ENCODE measurements at regions not wholly inside any gene's neighbourhood (a gene's known extent, or its start where the extent isn't known, plus 50 kb on each side); places are given as distances from the start of the nearest gene placed in this dataset.

DNA sequence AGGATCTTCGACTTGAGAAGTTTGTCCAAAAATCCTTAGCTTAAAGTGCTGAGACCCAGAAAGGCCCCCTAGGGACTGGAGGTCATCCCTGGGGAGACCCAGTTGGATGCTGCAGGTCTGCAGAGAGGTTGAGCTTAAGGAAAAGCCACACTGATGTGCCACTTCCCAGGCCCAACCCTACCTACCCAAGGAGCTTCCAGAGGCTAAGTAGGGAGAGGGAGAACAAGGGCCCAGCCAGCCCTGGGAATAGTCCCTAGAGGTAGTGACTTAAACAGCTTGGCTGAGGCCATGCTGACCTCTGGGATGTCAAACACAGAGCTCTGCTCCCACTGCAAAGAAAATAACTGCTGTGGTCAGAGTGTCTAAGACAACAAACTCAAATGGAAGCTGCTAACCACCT, 693.7 kb downstream of the MATN1 start:
- H3K9me3 ChIP-seq (ENCODE audit: low read length) = no peaks in the 10 kb centered on the region
- H3K27me3 ChIP-seq (ENCODE audit: insufficient read depth, low read depth, low read length) = no peaks in the 10 kb centered on the region
- no peak overlapping the region for H3K9ac ChIP-seq (ENCODE audit: low read length)
- no peaks in the 10 kb centered on the region for H4K20me1 ChIP-seq (ENCODE audit: insufficient read depth)
- H3K27ac ChIP-seq (ENCODE audit: low read length) = no peak overlapping the region
- no peak overlapping the region for H3K4me2 ChIP-seq (ENCODE audit: low read length)
- H3K4me3 ChIP-seq (ENCODE audit: low read length) = no peak overlapping the region
- no peak overlapping the region for H2AFZ ChIP-seq (ENCODE audit: low read depth, low read length)
- TF ChIP-seq MXI1 (conservative IDR thresholded peaks at IDR 0.05; ENCODE audit: poor library complexity, severe bottlenecking) (no peak), EP300 (conservative IDR thresholded peaks at IDR 0.05; ENCODE audit: poor library complexity, severe bottlenecking) (no peak), RAD21 (conservative IDR thresholded peaks at IDR 0.05) (no peak), SMC3 (conservative IDR thresholded peaks at IDR 0.05; ENCODE audit: poor library complexity) (no peak), EZH2 (IDR thresholded peaks at IDR 0.05; ENCODE audit: borderline replicate concordance, insufficient read depth, low read length, poor library complexity, severe bottlenecking) (no peak), POLR2AphosphoS5 (IDR thresholded peaks at IDR 0.05) (no peak), TAF1 (IDR thresholded peaks at IDR 0.05; ENCODE audit: low read depth) (no peak)
- TF ChIP-seq, protein P1, sequence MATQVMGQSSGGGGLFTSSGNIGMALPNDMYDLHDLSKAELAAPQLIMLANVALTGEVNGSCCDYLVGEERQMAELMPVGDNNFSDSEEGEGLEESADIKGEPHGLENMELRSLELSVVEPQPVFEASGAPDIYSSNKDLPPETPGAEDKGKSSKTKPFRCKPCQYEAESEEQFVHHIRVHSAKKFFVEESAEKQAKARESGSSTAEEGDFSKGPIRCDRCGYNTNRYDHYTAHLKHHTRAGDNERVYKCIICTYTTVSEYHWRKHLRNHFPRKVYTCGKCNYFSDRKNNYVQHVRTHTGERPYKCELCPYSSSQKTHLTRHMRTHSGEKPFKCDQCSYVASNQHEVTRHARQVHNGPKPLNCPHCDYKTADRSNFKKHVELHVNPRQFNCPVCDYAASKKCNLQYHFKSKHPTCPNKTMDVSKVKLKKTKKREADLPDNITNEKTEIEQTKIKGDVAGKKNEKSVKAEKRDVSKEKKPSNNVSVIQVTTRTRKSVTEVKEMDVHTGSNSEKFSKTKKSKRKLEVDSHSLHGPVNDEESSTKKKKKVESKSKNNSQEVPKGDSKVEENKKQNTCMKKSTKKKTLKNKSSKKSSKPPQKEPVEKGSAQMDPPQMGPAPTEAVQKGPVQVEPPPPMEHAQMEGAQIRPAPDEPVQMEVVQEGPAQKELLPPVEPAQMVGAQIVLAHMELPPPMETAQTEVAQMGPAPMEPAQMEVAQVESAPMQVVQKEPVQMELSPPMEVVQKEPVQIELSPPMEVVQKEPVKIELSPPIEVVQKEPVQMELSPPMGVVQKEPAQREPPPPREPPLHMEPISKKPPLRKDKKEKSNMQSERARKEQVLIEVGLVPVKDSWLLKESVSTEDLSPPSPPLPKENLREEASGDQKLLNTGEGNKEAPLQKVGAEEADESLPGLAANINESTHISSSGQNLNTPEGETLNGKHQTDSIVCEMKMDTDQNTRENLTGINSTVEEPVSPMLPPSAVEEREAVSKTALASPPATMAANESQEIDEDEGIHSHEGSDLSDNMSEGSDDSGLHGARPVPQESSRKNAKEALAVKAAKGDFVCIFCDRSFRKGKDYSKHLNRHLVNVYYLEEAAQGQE (IDR thresholded peaks at IDR 0.05; ENCODE audit: borderline replicate concordance) = no peak
- TF ChIP-seq, protein P2, sequence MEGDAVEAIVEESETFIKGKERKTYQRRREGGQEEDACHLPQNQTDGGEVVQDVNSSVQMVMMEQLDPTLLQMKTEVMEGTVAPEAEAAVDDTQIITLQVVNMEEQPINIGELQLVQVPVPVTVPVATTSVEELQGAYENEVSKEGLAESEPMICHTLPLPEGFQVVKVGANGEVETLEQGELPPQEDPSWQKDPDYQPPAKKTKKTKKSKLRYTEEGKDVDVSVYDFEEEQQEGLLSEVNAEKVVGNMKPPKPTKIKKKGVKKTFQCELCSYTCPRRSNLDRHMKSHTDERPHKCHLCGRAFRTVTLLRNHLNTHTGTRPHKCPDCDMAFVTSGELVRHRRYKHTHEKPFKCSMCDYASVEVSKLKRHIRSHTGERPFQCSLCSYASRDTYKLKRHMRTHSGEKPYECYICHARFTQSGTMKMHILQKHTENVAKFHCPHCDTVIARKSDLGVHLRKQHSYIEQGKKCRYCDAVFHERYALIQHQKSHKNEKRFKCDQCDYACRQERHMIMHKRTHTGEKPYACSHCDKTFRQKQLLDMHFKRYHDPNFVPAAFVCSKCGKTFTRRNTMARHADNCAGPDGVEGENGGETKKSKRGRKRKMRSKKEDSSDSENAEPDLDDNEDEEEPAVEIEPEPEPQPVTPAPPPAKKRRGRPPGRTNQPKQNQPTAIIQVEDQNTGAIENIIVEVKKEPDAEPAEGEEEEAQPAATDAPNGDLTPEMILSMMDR (IDR thresholded peaks at IDR 0.05; ENCODE audit: poor library complexity, severe bottlenecking) = no peak
- no peaks in the 10 kb centered on the region for H3F3A ChIP-seq (ENCODE audit: insufficient read depth, low read length, poor library complexity, severe bottlenecking)
- H3K9me2 ChIP-seq (ENCODE audit: insufficient read depth, low read length) = no peaks in the 10 kb centered on the region
- H3K79me2 ChIP-seq (replicated peaks; ENCODE audit: insufficient read depth, low read length) = no peaks in the 10 kb centered on the region
- H3K36me3 ChIP-seq (ENCODE audit: insufficient read depth, low read length) = no peaks in the 10 kb centered on the region

DNA sequence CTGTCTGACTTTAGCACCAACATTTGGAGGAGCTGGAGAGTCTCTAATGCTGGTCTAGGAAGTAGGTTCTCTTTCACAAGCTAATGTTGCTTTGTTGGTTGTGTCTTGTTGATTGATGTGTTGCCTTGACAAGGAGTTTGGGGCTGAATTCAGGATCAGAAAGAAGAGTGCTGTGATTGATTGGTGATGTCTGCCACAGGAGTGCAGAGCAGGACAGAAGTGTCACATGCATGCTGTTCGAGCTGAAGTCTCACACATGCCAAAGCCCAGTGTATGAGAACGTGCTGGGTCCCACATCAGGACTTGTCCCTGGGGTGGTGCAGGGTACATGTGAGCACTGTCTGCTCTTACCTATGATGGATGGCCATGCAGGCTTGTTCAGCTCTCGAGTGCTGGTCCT, 694.4 kb downstream of the MATN1 start:
- no peak overlapping the region for H3K4me2 ChIP-seq (ENCODE audit: low read length)
- H4K20me1 ChIP-seq (ENCODE audit: insufficient read depth) = no peaks in the 10 kb centered on the region
- H3K9me2 ChIP-seq (ENCODE audit: insufficient read depth, low read length) = no peaks in the 10 kb centered on the region
- no peak overlapping the region for H3K9ac ChIP-seq (ENCODE audit: low read length)
- no peak for TF ChIP-seq TAF1 (IDR thresholded peaks at IDR 0.05; ENCODE audit: low read depth)
- TF ChIP-seq MXI1 (conservative IDR thresholded peaks at IDR 0.05; ENCODE audit: poor library complexity, severe bottlenecking) = no peak
- TF ChIP-seq, protein P1 (IDR thresholded peaks at IDR 0.05; ENCODE audit: borderline replicate concordance) = no peak
- TF ChIP-seq POLR2AphosphoS5 (IDR thresholded peaks at IDR 0.05) = no peak
- TF ChIP-seq SMC3 (conservative IDR thresholded peaks at IDR 0.05; ENCODE audit: poor library complexity) = no peak
- no peak for TF ChIP-seq RAD21 (conservative IDR thresholded peaks at IDR 0.05)
- TF ChIP-seq, protein P2 (IDR thresholded peaks at IDR 0.05; ENCODE audit: poor library complexity, severe bottlenecking) = no peak
- no peak for TF ChIP-seq EZH2 (IDR thresholded peaks at IDR 0.05; ENCODE audit: borderline replicate concordance, insufficient read depth, low read length, poor library complexity, severe bottlenecking)
- no peak for TF ChIP-seq EP300 (conservative IDR thresholded peaks at IDR 0.05; ENCODE audit: poor library complexity, severe bottlenecking)
- no peaks in the 10 kb centered on the region for H3K9me3 ChIP-seq (ENCODE audit: low read length)
- no peaks in the 10 kb centered on the region for H3K36me3 ChIP-seq (ENCODE audit: insufficient read depth, low read length)
- H2AFZ ChIP-seq (ENCODE audit: low read depth, low read length) = no peak overlapping the region
- no peaks in the 10 kb centered on the region for H3K79me2 ChIP-seq (replicated peaks; ENCODE audit: insufficient read depth, low read length)
- H3F3A ChIP-seq (ENCODE audit: insufficient read depth, low read length, poor library complexity, severe bottlenecking) = no peaks in the 10 kb centered on the region
- H3K27ac ChIP-seq (ENCODE audit: low read length) = no peak overlapping the region
- no peak overlapping the region for H3K4me3 ChIP-seq (ENCODE audit: low read length)
- no peaks in the 10 kb centered on the region for H3K27me3 ChIP-seq (ENCODE audit: insufficient read depth, low read depth, low read length)

Measured in neural cell (in vitro differentiated cells).